IMR-90 (cell line): ENCODE measurements at regions not wholly inside any gene's neighbourhood (a gene's known extent, or its start where the extent isn't known, plus 50 kb on each side); places are given as distances from the start of the nearest gene placed in this dataset.

Experiments
- BHLHE40 ChIP-seq: fragments of 150-350 bp; IDR thresholded peaks from 2 replicates; pipeline ENCODE4 v1.6.1; 2016; ENCODE audit warnings: mild to moderate bottlenecking, low read depth, low read length
- CEBPB ChIP-seq: IDR thresholded peaks from 2 replicates; pipeline ENCODE4 v1.6.1; 2012; ENCODE audit warnings: low read depth, low read length, improper control_type of control experiment
- CTCF ChIP-seq: conservative IDR thresholded peaks from 2 replicates; pipeline ENCODE4 v1.5.1; 2012; ENCODE audit warnings: mild to moderate bottlenecking, low read depth, low read length, improper control_type of control experiment
- MXI1 ChIP-seq: IDR thresholded peaks from 2 replicates; pipeline ENCODE4 v1.6.1; 2012; ENCODE audit warnings: low read depth, mild to moderate bottlenecking, low read length, moderate library complexity, borderline replicate concordance
- POLR2A ChIP-seq: IDR thresholded peaks from 2 replicates; pipeline ENCODE4 v1.6.1; 2012; ENCODE audit warnings: mild to moderate bottlenecking, low read depth, low read length
- RAD21 ChIP-seq: IDR thresholded peaks from 2 replicates; pipeline ENCODE4 v1.6.1; 2012; ENCODE audit warnings: low read length, improper control_type of control experiment
- RCOR1 ChIP-seq: IDR thresholded peaks from 2 replicates; pipeline ENCODE4 v1.6.1; 2012; ENCODE audit warnings: mild to moderate bottlenecking, low read length, improper control_type of control experiment; ENCODE audit not compliant: insufficient replicate concordance
- SMC3 ChIP-seq: fragments of 150-350 bp; IDR thresholded peaks from 2 replicates; pipeline ENCODE4 v1.6.1; 2016; ENCODE audit warnings: low read depth, mild to moderate bottlenecking, antibody characterized with exemption, low read length, moderate library complexity
- USF2 ChIP-seq: fragments of 150-350 bp; IDR thresholded peaks from 2 replicates; pipeline ENCODE4 v1.6.1; 2017; ENCODE audit warnings: mild to moderate bottlenecking, antibody characterized with exemption, low read length, low read depth

DNA sequence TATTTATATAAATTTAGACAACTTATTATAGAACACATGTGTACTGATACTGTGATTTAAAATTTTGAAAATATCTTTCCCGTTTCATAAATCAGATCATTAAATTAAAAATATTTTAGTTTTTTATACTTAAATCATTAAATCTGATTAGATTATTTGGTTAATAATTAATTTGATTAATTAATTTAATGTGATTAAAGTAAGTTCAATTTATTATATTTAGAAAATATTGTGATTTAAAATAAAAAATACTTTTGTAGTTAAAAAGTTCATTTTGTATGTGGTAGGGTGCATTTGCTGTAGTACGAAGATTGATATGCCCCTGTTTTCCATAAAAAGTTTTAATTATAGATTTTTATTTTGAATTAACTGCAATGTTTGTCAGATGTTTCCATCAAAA, 1323.4 kb downstream of the RAPGEF2 start:
- no peak for TF ChIP-seq CEBPB
- no peak for TF ChIP-seq CTCF
- no peak for TF ChIP-seq POLR2A
- no peak for TF ChIP-seq SMC3
- TF ChIP-seq RAD21 = no peak
- TF ChIP-seq RCOR1 = no peak
- TF ChIP-seq USF2 = no peak
- TF ChIP-seq MXI1 = no peak
- TF ChIP-seq BHLHE40 = no peak
